Prostate gland (tissue), 2 donors: ENCODE measurements at regions not wholly inside any gene's neighbourhood (a gene's known extent, or its start where the extent isn't known, plus 50 kb on each side); places are given as distances from the start of the nearest gene placed in this dataset.

Source experiments
- DNase-seq: peaks from one replicate; pipeline ENCODE4 v3.0.0-alpha.2; 2019; ENCODE audit warnings: low spot score
- H3K27ac ChIP-seq, 2 donors: fragments of 200-600 bp; sonication (generic); 2 replicates each; pipeline ENCODE4 v1.5.1; 2017 to 2019
- H3K27me3 ChIP-seq: fragments of 200-600 bp; sonication (generic); replicated peaks from 2 replicates; pipeline ENCODE4 v1.5.1; 2019; ENCODE audit not compliant: insufficient read depth
- H3K36me3 ChIP-seq, 2 donors: fragments of 200-600 bp; sonication (generic); 1 replicate in 1 of 2; 2 replicates in 1 of 2; pipeline versions ENCODE4 v1.5.1 to v1.8.1; 2017 to 2019
- H3K4me1 ChIP-seq: fragments of 200-600 bp; sonication (generic); replicated peaks from 2 replicates; pipeline ENCODE4 v1.5.1; 2019
- H3K4me3 ChIP-seq, 2 donors: fragments of 200-600 bp; sonication (generic); 2 replicates each; pipeline ENCODE4 v1.5.1; 2017 to 2019
- H3K9me3 ChIP-seq: fragments of 200-600 bp; sonication (generic); 2 replicates; pipeline ENCODE4 v1.5.1; 2017
- CTCF ChIP-seq, 4 experiments: fragments of 200-600 bp in 2 of 4; fragments of 450-650 bp in 2 of 4; sonication (generic) in 2 of 4; IDR thresholded peaks; 1 replicate in 3 of 4; 2 replicates in 1 of 4; pipeline ENCODE4 v1.5.1; 2016 to 2019; ENCODE audit warnings: antibody characterized with exemption in 4 of 4, mild to moderate bottlenecking in 2 of 4, moderate library complexity in 2 of 4
- POLR2A ChIP-seq: fragments of 450-650 bp; IDR thresholded peaks from one replicate; pipeline ENCODE4 v1.6.1; 2016; ENCODE audit warnings: antibody characterized with exemption, mild to moderate bottlenecking
- POLR2AphosphoS5 ChIP-seq: sonication (generic); formaldehyde crosslinking; IDR thresholded peaks from one replicate; pipeline ENCODE4 v1.6.1; 2017; ENCODE audit warnings: antibody characterized with exemption
- WGBS: methylation state at CpG from one replicate; pipeline ENCODE4 v1.1.5; 2018; 5-methylcytosine and 5-hydroxymethylcytosine counted together
- intact Hi-C: fragments of 100-400 bp; cut with DNase I; formaldehyde crosslinking; loops from one replicate; pipeline ENCODE4 v1.14.2; 2022

- no peaks in the 10 kb centered on the region for H3K9me3 ChIP-seq
- no peaks in the 10 kb centered on the region for H3K36me3 ChIP-seq
- H3K27me3 ChIP-seq = no peaks in the 10 kb centered on the region
- TF ChIP-seq POLR2AphosphoS5 = no peak
- no peak for TF ChIP-seq CTCF (IDR thresholded peaks at IDR 0.05)
- no peak for TF ChIP-seq POLR2A
- no peak for DNase-seq
- H3K4me3 ChIP-seq = no peak overlapping the region
- no peak overlapping the region for H3K27ac ChIP-seq
- intact Hi-C loops = no loop called here
- H3K4me1 ChIP-seq = no peaks in the 10 kb centered on the region
- 86% methylated on average over 6 of the region's 6 CpGs for WGBS
These were observed 725.2 kb downstream of the TSN start for GRCh38 chr2:122480501-122481243.

- Histone ChIP-seq H3K4me3 (no peak overlapping the region), H3K4me1 (no peaks in the 10 kb centered on the region), H3K27ac (no peak overlapping the region), H3K27me3 (no peaks in the 10 kb centered on the region), H3K36me3 (no peaks in the 10 kb centered on the region), H3K9me3 (no peaks in the 10 kb centered on the region)
- WGBS = 100% methylated on average over 2 of the region's 2 CpGs
- DNase-seq = no peak
- intact Hi-C loops = no loop called here
- TF ChIP-seq CTCF (IDR thresholded peaks at IDR 0.05) (no peak), POLR2A (no peak), POLR2AphosphoS5 (no peak)
These were observed 725.8 kb downstream of the TSN start for GRCh38 chr2:122481244-122481622.

GRCh38 chr2:122481717-122482116, 726.3 kb downstream of the TSN start:
- H3K4me1 ChIP-seq = no peaks in the 10 kb centered on the region
- no peaks in the 10 kb centered on the region for H3K9me3 ChIP-seq
- intact Hi-C loops = no loop called here
- no peak overlapping the region for H3K27ac ChIP-seq
- no peaks in the 10 kb centered on the region for H3K36me3 ChIP-seq
- no peak for DNase-seq
- H3K4me3 ChIP-seq = no peak overlapping the region
- H3K27me3 ChIP-seq = no peaks in the 10 kb centered on the region
- TF ChIP-seq CTCF (IDR thresholded peaks at IDR 0.05) (no peak), POLR2A (no peak), POLR2AphosphoS5 (no peak)

DNA sequence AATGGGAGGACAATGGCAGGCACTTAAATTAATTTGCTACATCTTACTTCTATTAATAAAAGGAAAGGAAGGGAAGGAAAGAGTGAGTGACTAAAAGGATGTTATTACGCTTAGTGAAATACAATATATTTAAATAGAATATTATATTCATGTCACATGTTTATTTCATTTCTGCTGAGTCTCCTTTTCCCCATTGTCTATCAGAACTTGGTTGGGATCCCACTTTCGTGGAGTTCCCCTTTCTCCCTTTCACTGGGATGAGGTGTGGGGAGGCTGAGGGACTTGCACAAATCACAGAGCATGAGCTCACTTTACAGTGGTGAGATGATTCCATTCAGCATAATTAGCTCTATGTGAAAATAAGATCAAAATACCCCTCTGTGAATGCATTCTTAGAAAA, 730.6 kb downstream of the TSN start:
- no peak overlapping the region for H3K27ac ChIP-seq
- no peaks in the 10 kb centered on the region for H3K4me1 ChIP-seq
- H3K27me3 ChIP-seq = no peaks in the 10 kb centered on the region
- no peaks in the 10 kb centered on the region for H3K36me3 ChIP-seq
- 75% methylated on average over 2 of the region's 2 CpGs for WGBS
- intact Hi-C loops = no loop called here
- TF ChIP-seq POLR2A (no peak), POLR2AphosphoS5 (no peak), CTCF (IDR thresholded peaks at IDR 0.05) (no peak)
- H3K9me3 ChIP-seq = no peaks in the 10 kb centered on the region
- no peak for DNase-seq
- H3K4me3 ChIP-seq = no peak overlapping the region

- intact Hi-C loops = no loop called here
- 63% methylated on average over 3 of the region's 3 CpGs for WGBS
- Histone ChIP-seq H3K4me1 (no peaks in the 10 kb centered on the region), H3K27ac (no peak overlapping the region), H3K27me3 (no peaks in the 10 kb centered on the region), H3K9me3 (no peaks in the 10 kb centered on the region), H3K36me3 (no peaks in the 10 kb centered on the region), H3K4me3 (no peak overlapping the region)
- no peak for TF ChIP-seq POLR2AphosphoS5
- no peak for TF ChIP-seq CTCF (IDR thresholded peaks at IDR 0.05)
- TF ChIP-seq POLR2A = no peak
- no peak for DNase-seq
These were observed 731.4 kb downstream of the TSN start for GRCh38 chr2:122486705-122487415.
